PFSK-1 (cell line): ENCODE measurements at regions not wholly inside any gene's neighbourhood (a gene's known extent, or its start where the extent isn't known, plus 50 kb on each side); places are given as distances from the start of the nearest gene placed in this dataset.

Source experiments
- FOXP2 ChIP-seq: optimal IDR thresholded peaks from 2 replicates; pipeline ENCODE3; 2011; ENCODE audit warnings: borderline replicate concordance, control low read depth, inconsistent platforms; ENCODE audit not compliant: insufficient read depth; ENCODE audit errors: extremely low read length, extremely low read depth
- POLR2AphosphoS5 ChIP-seq: IDR thresholded peaks from 2 replicates; pipeline ENCODE4 v1.6.1; 2012; ENCODE audit warnings: low read depth, mild to moderate bottlenecking, control low read depth, low read length, moderate library complexity
- SIN3A ChIP-seq: IDR thresholded peaks from 2 replicates; pipeline ENCODE4 v1.6.1; 2012; ENCODE audit warnings: mild to moderate bottlenecking, low read length, moderate library complexity, borderline replicate concordance; ENCODE audit not compliant: insufficient read depth
- TAF1 ChIP-seq: IDR thresholded peaks from 2 replicates; pipeline ENCODE4 v1.6.1; 2012; ENCODE audit warnings: low read length, control low read depth, borderline replicate concordance; ENCODE audit not compliant: insufficient read depth
- TF ChIP-seq, protein P1 (sequence below), 2 experiments: IDR thresholded peaks; 2 replicates each; pipeline versions ENCODE4 v1.6.1 to v1.8.0; 2011 to 2012; ENCODE audit warnings: low read depth in 2 of 2, low read length in 2 of 2, control low read depth in 1 of 2, inconsistent platforms in 1 of 2, mild to moderate bottlenecking in 1 of 2, moderate library complexity in 1 of 2; ENCODE audit not compliant: insufficient read depth in 1 of 2

DNA sequence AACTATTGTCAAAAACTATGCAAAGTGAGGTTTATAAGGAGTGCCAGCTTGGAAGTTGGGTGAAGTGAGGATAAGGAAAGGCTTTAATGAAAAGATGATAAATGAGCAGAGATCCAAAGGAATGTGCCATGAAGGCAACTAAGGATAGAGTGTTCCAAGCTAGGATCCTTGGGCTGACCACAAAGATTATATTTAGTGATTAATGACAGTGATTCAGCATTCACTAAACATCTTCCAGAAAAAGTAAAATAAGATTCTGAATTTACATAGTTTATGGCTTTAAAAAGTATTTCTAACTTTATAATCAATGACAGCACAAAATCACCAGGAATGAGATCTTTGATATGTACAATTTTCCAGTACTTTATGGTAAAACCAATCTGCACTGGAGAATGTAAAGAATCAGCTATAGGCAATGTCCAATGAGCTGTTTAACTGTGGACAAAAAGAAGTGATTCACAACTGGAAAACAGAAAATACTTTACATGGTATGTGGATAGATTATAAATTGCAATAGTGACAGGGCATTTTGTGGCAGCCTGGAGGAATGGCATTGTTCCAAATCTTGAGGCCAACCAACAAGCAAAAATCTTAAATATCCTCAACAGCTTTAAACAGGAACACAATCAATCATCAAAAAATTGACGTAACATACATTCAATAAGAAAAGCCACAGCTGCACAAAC, 91.2 kb upstream of the KCTD3 start:
- no peak for TF ChIP-seq SIN3A
- no peak for TF ChIP-seq POLR2AphosphoS5
- no peak for TF ChIP-seq TAF1
- TF ChIP-seq, protein P1, sequence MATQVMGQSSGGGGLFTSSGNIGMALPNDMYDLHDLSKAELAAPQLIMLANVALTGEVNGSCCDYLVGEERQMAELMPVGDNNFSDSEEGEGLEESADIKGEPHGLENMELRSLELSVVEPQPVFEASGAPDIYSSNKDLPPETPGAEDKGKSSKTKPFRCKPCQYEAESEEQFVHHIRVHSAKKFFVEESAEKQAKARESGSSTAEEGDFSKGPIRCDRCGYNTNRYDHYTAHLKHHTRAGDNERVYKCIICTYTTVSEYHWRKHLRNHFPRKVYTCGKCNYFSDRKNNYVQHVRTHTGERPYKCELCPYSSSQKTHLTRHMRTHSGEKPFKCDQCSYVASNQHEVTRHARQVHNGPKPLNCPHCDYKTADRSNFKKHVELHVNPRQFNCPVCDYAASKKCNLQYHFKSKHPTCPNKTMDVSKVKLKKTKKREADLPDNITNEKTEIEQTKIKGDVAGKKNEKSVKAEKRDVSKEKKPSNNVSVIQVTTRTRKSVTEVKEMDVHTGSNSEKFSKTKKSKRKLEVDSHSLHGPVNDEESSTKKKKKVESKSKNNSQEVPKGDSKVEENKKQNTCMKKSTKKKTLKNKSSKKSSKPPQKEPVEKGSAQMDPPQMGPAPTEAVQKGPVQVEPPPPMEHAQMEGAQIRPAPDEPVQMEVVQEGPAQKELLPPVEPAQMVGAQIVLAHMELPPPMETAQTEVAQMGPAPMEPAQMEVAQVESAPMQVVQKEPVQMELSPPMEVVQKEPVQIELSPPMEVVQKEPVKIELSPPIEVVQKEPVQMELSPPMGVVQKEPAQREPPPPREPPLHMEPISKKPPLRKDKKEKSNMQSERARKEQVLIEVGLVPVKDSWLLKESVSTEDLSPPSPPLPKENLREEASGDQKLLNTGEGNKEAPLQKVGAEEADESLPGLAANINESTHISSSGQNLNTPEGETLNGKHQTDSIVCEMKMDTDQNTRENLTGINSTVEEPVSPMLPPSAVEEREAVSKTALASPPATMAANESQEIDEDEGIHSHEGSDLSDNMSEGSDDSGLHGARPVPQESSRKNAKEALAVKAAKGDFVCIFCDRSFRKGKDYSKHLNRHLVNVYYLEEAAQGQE (IDR thresholded peaks at IDR 0.05; ENCODE audit: insufficient read depth in 1 of 2, low read depth in 2 of 2, low read length in 2 of 2): no peak
- TF ChIP-seq FOXP2: no peak
